HEK293 (cell line): ENCODE measurements at regions not wholly inside any gene's neighbourhood (a gene's known extent, or its start where the extent isn't known, plus 50 kb on each side); places are given as distances from the start of the nearest gene placed in this dataset.
A peak's percentile ranks its signal among the peaks of the same experiment; 100 is the strongest.
"Not testable (repeated sequence)": the region's sequence is repeated elsewhere in the genome, so short reads cannot be mapped to it uniquely, and the experiment has no call there.

ENCODE experiments used
- CTCF ChIA-PET: fragments of 350-600 bp; formaldehyde crosslinking; extraction: SDS; loops from one replicate; lab custom pipeline; 2021; ENCODE audit warnings: antibody characterized with exemption; lab: Yijun Ruan, JAX
- POLR2A ChIA-PET: fragments of 300-600 bp; formaldehyde crosslinking; extraction: SDS; loops from one replicate; lab custom pipeline; 2020; ENCODE audit warnings: antibody characterized with exemption, inconsistent platforms; lab: Yijun Ruan, JAX
- H3K27ac ChIP-seq: fragments of 200-500 bp; sonication (Bioruptor generic); 2 replicates; pipeline ENCODE4 v1.5.1; 2014; ENCODE audit warnings: low read depth, low read length, control low read depth, inconsistent platforms; ENCODE audit errors: extremely low read depth
- H3K36me3 ChIP-seq, 2 experiments: fragments of 200-500 bp in 1 of 2; sonication (Bioruptor generic) in 1 of 2; 1 replicate in 1 of 2; 2 replicates in 1 of 2; pipeline ENCODE4 v1.5.1; 2014 to 2017; ENCODE audit warnings: inconsistent platforms in 2 of 2, low read length in 2 of 2; ENCODE audit not compliant: control insufficient read depth in 2 of 2, insufficient read depth in 1 of 2
- H3K4me1 ChIP-seq: fragments of 200-500 bp; sonication (Bioruptor generic); 2 replicates; pipeline ENCODE4 v1.5.1; 2014; ENCODE audit warnings: mild to moderate bottlenecking, low read length, inconsistent platforms; ENCODE audit not compliant: control insufficient read depth, insufficient read depth
- H3K4me3 ChIP-seq: 2 replicates; pipeline ENCODE4 v1.5.1; 2011; ENCODE audit warnings: low read depth, mild to moderate bottlenecking, control low read depth, low read length, moderate library complexity
- H3K9me3 ChIP-seq: fragments of 200-500 bp; sonication (Bioruptor generic); 2 replicates; pipeline ENCODE4 v1.5.1; 2014; ENCODE audit warnings: low read depth, low read length, inconsistent platforms; ENCODE audit not compliant: control insufficient read depth, insufficient read depth
- BCL11B ChIP-seq: fragments of 450-650 bp; formaldehyde crosslinking; IDR thresholded peaks from 2 replicates; pipeline ENCODE4 v1.5.1; 2016; ENCODE audit warnings: low read depth, missing biosample characterization, missing genetic modification characterization
- FEZF1 ChIP-seq: fragments of 450-650 bp; formaldehyde crosslinking; IDR thresholded peaks from 2 replicates; pipeline ENCODE4 v1.5.1; 2016; ENCODE audit warnings: missing biosample characterization, missing genetic modification characterization
- HIC1 ChIP-seq: fragments of 450-650 bp; formaldehyde crosslinking; IDR thresholded peaks from 2 replicates; pipeline ENCODE4 v1.5.1; 2016; ENCODE audit warnings: missing biosample characterization, missing genetic modification characterization
- IKZF3 ChIP-seq: fragments of 450-650 bp; IDR thresholded peaks from 2 replicates; pipeline ENCODE4 v1.5.0; 2018; ENCODE audit warnings: missing biosample characterization, mild to moderate bottlenecking, missing genetic modification characterization, moderate library complexity
- PRDM4 ChIP-seq: fragments of 450-650 bp; formaldehyde crosslinking; IDR thresholded peaks from 2 replicates; pipeline ENCODE4 v1.5.1; 2017; ENCODE audit warnings: missing biosample characterization, missing genetic modification characterization
- PRDM6 ChIP-seq: fragments of 450-650 bp; formaldehyde crosslinking; IDR thresholded peaks from 2 replicates; pipeline ENCODE4 v1.5.1; 2017; ENCODE audit warnings: missing biosample characterization, missing genetic modification characterization
- ZEB2 ChIP-seq: fragments of 450-650 bp; formaldehyde crosslinking; IDR thresholded peaks from 2 replicates; pipeline ENCODE4 v1.5.1; 2016; ENCODE audit warnings: missing biosample characterization, missing genetic modification characterization
- ZFP3 ChIP-seq: fragments of 450-650 bp; formaldehyde crosslinking; IDR thresholded peaks from 2 replicates; pipeline ENCODE4 v1.5.1; 2016; ENCODE audit warnings: low read depth, missing biosample characterization, missing genetic modification characterization
- ZNF157 ChIP-seq: fragments of 450-650 bp; formaldehyde crosslinking; IDR thresholded peaks from 2 replicates; pipeline ENCODE4 v1.5.1; 2016; ENCODE audit warnings: missing biosample characterization, missing genetic modification characterization
- ZNF24 ChIP-seq: fragments of 450-650 bp; formaldehyde crosslinking; IDR thresholded peaks from 2 replicates; pipeline ENCODE4 v1.5.1; 2016; ENCODE audit warnings: missing biosample characterization, missing genetic modification characterization
- ZNF350 ChIP-seq: fragments of 450-650 bp; formaldehyde crosslinking; IDR thresholded peaks from 2 replicates; pipeline ENCODE4 v1.5.0; 2017; ENCODE audit warnings: missing biosample characterization, mild to moderate bottlenecking, missing genetic modification characterization
- ZNF626 ChIP-seq: fragments of 450-650 bp; sonication (Bioruptor Pico); formaldehyde crosslinking; IDR thresholded peaks from 2 replicates; pipeline ENCODE4 v1.5.1; 2018; ENCODE audit warnings: missing biosample characterization, missing genetic modification characterization, inconsistent platforms
- ZNF747 ChIP-seq: fragments of 450-650 bp; formaldehyde crosslinking; IDR thresholded peaks from 2 replicates; pipeline ENCODE4 v1.5.1; 2016; ENCODE audit warnings: missing biosample characterization, missing genetic modification characterization
- ZNF843 ChIP-seq: fragments of 450-650 bp; formaldehyde crosslinking; IDR thresholded peaks from 2 replicates; pipeline ENCODE4 v1.5.1; 2016; ENCODE audit warnings: missing biosample characterization, missing genetic modification characterization
- ZXDB ChIP-seq: fragments of 450-650 bp; formaldehyde crosslinking; IDR thresholded peaks from 2 replicates; pipeline ENCODE4 v1.5.1; 2016; ENCODE audit warnings: missing biosample characterization, missing genetic modification characterization

- TF ChIP-seq ZNF157 = no peak
- TF ChIP-seq, all 188 proteins: peak for 0
- no peaks in the 10 kb centered on the region for H3K36me3 ChIP-seq
- H3K27ac ChIP-seq = no peak overlapping the region
- ChIA-PET POLR2A (no interaction called here), CTCF (no interaction called here)
- no peaks in the 10 kb centered on the region for H3K9me3 ChIP-seq
- H3K4me3 ChIP-seq = no peak overlapping the region
- H3K4me1 ChIP-seq = no peaks in the 10 kb centered on the region
Measured at GRCh38 chr1:76695535-76695934, 171.7 kb upstream of the ST6GALNAC5 start.

- POLR2A ChIA-PET = no interaction called here
- no peaks in the 10 kb centered on the region for H3K36me3 ChIP-seq
- no peaks in the 10 kb centered on the region for H3K9me3 ChIP-seq
- no peak overlapping the region for H3K27ac ChIP-seq
- no peaks in the 10 kb centered on the region for H3K4me1 ChIP-seq
- CTCF ChIA-PET = interaction anchor here (0.6 to 0.7 kb wide), 2 partner anchors 43 to 526 kb away, joined by 4 read pairs; no protein-coding TSS in a partner anchor
- TF ChIP-seq ZEB2 = no peak
- TF ChIP-seq ZNF350 (tag by site-specific recombination) = 0 out of 2 replicates have a peak, but pooled peaks have one; percentile 50
- 0 out of 2 replicates have a peak, but pooled peaks have one; percentile 42 for TF ChIP-seq BCL11B (tag by site-specific recombination)
- 0 out of 2 replicates have a peak, but pooled peaks have one; percentile 47 for TF ChIP-seq PRDM4
- TF ChIP-seq FEZF1 (tag by site-specific recombination) = peak; percentile 76
- TF ChIP-seq IKZF3 (tag by site-specific recombination) = 0 out of 2 replicates have a peak, but pooled peaks have one; percentile 32
- 0 out of 2 replicates have a peak, but pooled peaks have one; percentile 17 for TF ChIP-seq HIC1 (tag by site-specific recombination)
- no peak for TF ChIP-seq ZFP3 (tag by site-specific recombination)
- TF ChIP-seq ZNF747 = no peak
- TF ChIP-seq ZNF626 (tag by site-specific recombination) = no peak
- 0 out of 2 replicates have a peak, but pooled peaks have one; percentile 22 for TF ChIP-seq ZXDB (tag by site-specific recombination)
- no peak for TF ChIP-seq ZNF24
- peak; percentile 81 for TF ChIP-seq ZNF843 (tag by site-specific recombination)
- TF ChIP-seq PRDM6 (tag by site-specific recombination) = peak; percentile 63; the same call in 1 of the 2 replicates
- no peak overlapping the region for H3K4me3 ChIP-seq
Measured at GRCh38 chr1:76697361-76697760, 169.9 kb upstream of the ST6GALNAC5 start.

- H3K36me3 ChIP-seq, H3K9me3 ChIP-seq, POLR2A ChIA-PET, H3K4me1 ChIP-seq, H3K4me3 ChIP-seq, H3K27ac ChIP-seq: not testable (repeated sequence)
- CTCF ChIA-PET = interaction anchor here (0.8 kb wide), 1 partner anchor 12 kb away, joined by 3 read pairs; no protein-coding TSS in a partner anchor
Measured at GRCh38 chr1:76699646-76700045, 167.6 kb upstream of the ST6GALNAC5 start.

- H3K27ac ChIP-seq, H3K9me3 ChIP-seq, H3K4me3 ChIP-seq, POLR2A ChIA-PET, H3K36me3 ChIP-seq, H3K4me1 ChIP-seq: not testable (repeated sequence)
- CTCF ChIA-PET = interaction anchor here (0.6 to 0.8 kb wide), 2 partner anchors 13 to 168 kb away, joined by 3 read pairs; no protein-coding TSS in a partner anchor
Measured at GRCh38 chr1:76700200-76700599, 167.1 kb upstream of the ST6GALNAC5 start.
